ENCODE measurements at regions not wholly inside any gene's neighbourhood (a gene's known extent, or its start where the extent isn't known, plus 50 kb on each side); places are given as distances from the start of the nearest gene placed in this dataset.

DNA sequence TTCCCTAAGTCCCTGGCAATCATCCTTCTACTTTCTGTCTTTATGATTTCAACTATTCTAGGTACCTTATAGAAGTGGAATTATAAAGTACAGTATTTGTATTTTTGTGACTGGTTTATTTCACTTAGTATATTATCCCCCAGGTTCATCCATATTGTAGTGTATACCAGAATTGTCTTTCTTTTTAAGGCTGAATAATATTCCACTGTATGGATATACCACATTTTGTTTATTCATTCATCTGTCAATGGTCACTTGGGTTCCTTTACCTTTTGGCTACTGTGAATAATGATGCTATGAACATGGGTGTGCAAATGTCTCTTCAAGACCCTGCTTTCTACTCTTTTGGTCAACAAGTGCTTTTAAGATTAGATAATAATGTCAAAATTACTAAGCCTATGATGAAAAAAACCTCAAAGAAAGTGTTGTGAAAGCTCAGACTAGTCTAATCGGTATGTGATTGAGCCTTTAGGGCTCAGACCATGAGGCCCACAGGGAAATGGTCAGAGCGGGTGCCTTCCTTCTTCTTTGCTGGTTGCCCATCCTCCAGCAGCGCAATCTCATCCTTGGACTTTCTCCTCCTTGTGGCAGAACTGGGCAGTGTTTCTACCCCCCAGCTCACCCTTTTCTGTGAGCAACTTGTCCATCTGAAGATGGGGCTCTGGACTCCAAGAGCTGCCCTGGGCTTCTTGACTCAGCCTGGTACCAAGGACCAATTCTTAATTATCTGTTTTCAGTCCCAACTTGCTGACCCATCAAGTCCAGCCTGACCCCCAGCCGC is 105.4 kb downstream of the TTC8 start:
- H3K27me3 ChIP-seq (ENCODE audit: control insufficient read depth in 2 of 2, insufficient read depth in 2 of 2, low read length in 2 of 2): no peaks in the 10 kb centered on the region
- FAIRE-seq: no peak
- H3K4me2 ChIP-seq (ENCODE audit: insufficient read depth, low read length): no peak overlapping the region
- no peak for TF ChIP-seq POLR2AphosphoS5 (IDR thresholded peaks at IDR 0.05; ENCODE audit: insufficient read depth, low read depth, low read length)
- TF ChIP-seq JUN (IDR thresholded peaks at IDR 0.05; ENCODE audit: borderline replicate concordance, insufficient read depth, insufficient read length, low read depth): no peak
- no peak for TF ChIP-seq MYC (IDR thresholded peaks at IDR 0.05; ENCODE audit: low read depth, low read length)
- TF ChIP-seq, protein P1, sequence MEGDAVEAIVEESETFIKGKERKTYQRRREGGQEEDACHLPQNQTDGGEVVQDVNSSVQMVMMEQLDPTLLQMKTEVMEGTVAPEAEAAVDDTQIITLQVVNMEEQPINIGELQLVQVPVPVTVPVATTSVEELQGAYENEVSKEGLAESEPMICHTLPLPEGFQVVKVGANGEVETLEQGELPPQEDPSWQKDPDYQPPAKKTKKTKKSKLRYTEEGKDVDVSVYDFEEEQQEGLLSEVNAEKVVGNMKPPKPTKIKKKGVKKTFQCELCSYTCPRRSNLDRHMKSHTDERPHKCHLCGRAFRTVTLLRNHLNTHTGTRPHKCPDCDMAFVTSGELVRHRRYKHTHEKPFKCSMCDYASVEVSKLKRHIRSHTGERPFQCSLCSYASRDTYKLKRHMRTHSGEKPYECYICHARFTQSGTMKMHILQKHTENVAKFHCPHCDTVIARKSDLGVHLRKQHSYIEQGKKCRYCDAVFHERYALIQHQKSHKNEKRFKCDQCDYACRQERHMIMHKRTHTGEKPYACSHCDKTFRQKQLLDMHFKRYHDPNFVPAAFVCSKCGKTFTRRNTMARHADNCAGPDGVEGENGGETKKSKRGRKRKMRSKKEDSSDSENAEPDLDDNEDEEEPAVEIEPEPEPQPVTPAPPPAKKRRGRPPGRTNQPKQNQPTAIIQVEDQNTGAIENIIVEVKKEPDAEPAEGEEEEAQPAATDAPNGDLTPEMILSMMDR (IDR thresholded peaks at IDR 0.05; ENCODE audit: extremely low read depth in 1 of 2, insufficient read depth in 1 of 2, low read depth in 1 of 2, low read length in 2 of 2): peak; percentile 16 to 33
- H2AFZ ChIP-seq (ENCODE audit: low read depth, low read length): no peak overlapping the region
- no TSS peak for BruUV-seq (replicated peaks)
- H4K20me1 ChIP-seq (replicated peaks; ENCODE audit: control insufficient read depth, extremely low read depth, insufficient read depth, low read length): no peaks in the 10 kb centered on the region
- dilution Hi-C loops (cut with MboI; ENCODE audit: extremely low pct_ligation_motif_present, low sequenced_read_pairs): no loop called here
- peak; percentile 4 for DNase-seq (ENCODE audit: low read depth, low spot score)
- H3K9ac ChIP-seq (replicated peaks; ENCODE audit: extremely low read depth, insufficient read depth, low read length): no peak overlapping the region
- H3K79me2 ChIP-seq (ENCODE audit: control insufficient read depth, insufficient read depth, low read length): no peaks in the 10 kb centered on the region
- no peaks in the 10 kb centered on the region for H3K9me3 ChIP-seq (replicated peaks; ENCODE audit: control insufficient read depth, insufficient read depth, low read length)
- intact Hi-C loops (cut with micrococcal nuclease): no loop called here
- no peaks in the 10 kb centered on the region for H3K36me3 ChIP-seq (ENCODE audit: control insufficient read depth in 2 of 2, extremely low read depth in 1 of 2, insufficient read depth in 2 of 2, low read length in 2 of 2)
- POLR2A ChIA-PET: no interaction called here
- H3K4me1 ChIP-seq (ENCODE audit: control insufficient read depth, extremely low read depth, insufficient read depth, low read length): no peaks in the 10 kb centered on the region
- CTCF ChIA-PET: interaction anchor here (1.5 to 2.2 kb wide), 2 partner anchors 12 to 262 kb away, joined by 4 to 28 read pairs; no protein-coding TSS in a partner anchor
- H3K27ac ChIP-seq (ENCODE audit: insufficient read depth, low read depth, low read length): no peak overlapping the region
- H3K4me3 ChIP-seq (replicated peaks in 1 of 3; ENCODE audit: insufficient read depth in 1 of 3, low read depth in 1 of 3, low read length in 3 of 3): no peak overlapping the region
- no peaks in the 10 kb centered on the region for H3K9me1 ChIP-seq (replicated peaks; ENCODE audit: control insufficient read depth, extremely low read depth, insufficient read depth, low read length)

Data from endothelial cell of umbilical vein (primary cell).